H1 (cell line): ENCODE measurements at regions not wholly inside any gene's neighbourhood (a gene's known extent, or its start where the extent isn't known, plus 50 kb on each side); places are given as distances from the start of the nearest gene placed in this dataset.

ENCODE experiments used
- CBX5 ChIP-seq: fragments of 300-800, 300-1000 bp; sonication (generic); IDR thresholded peaks from 2 replicates; pipeline ENCODE4 v1.7.1; 2016; ENCODE audit warnings: antibody characterized with exemption, low read length, low read depth
- CBX8 ChIP-seq: fragments of 300-800, 300-1000 bp; sonication (generic); IDR thresholded peaks from 2 replicates; pipeline ENCODE4 v1.7.1; 2016; ENCODE audit warnings: low read depth, low read length, borderline replicate concordance
- CEBPB ChIP-seq: IDR thresholded peaks from 2 replicates; pipeline ENCODE4 v1.6.1; 2012; ENCODE audit warnings: low read depth, low read length
- CHD1 ChIP-seq: IDR thresholded peaks from 2 replicates; pipeline ENCODE4 v1.6.1; 2012; ENCODE audit warnings: low read depth, low read length, improper control_type of control experiment
- CREB1 ChIP-seq: IDR thresholded peaks from 2 replicates; pipeline ENCODE4 v1.6.1; 2012; ENCODE audit warnings: inconsistent platforms
- EZH2 ChIP-seq: fragments of 200-600 bp; sonication (generic); IDR thresholded peaks from 2 replicates; pipeline ENCODE4 v1.7.1; 2012; ENCODE audit warnings: low read depth, mild to moderate bottlenecking, moderate library complexity, low read length, inconsistent platforms; ENCODE audit not compliant: severe bottlenecking
- HDAC2 ChIP-seq, 2 experiments: fragments of 300-600 bp in 1 of 2; sonication (generic) in 1 of 2; IDR thresholded peaks; 2 replicates each; pipeline ENCODE4 v1.6.1; 2011 to 2012; ENCODE audit warnings: low read depth in 2 of 2, low read length in 2 of 2, mild to moderate bottlenecking in 2 of 2, moderate library complexity in 2 of 2, borderline replicate concordance in 1 of 2, inconsistent platforms in 1 of 2
- POLR2A ChIP-seq, 2 experiments: IDR thresholded peaks; 1 replicate in 1 of 2; 2 replicates in 1 of 2; pipeline ENCODE4 v1.6.1; 2011; ENCODE audit warnings: low read depth in 2 of 2, low read length in 2 of 2, mild to moderate bottlenecking in 2 of 2; ENCODE audit errors: control extremely low read depth in 1 of 2
- SIN3A ChIP-seq, 2 experiments: IDR thresholded peaks in 1 of 2; conservative IDR thresholded peaks in 1 of 2; 2 replicates each; pipeline ENCODE4 v1.6.1; 2011 to 2012; ENCODE audit warnings: low read length in 2 of 2, improper control_type of control experiment in 1 of 2, low read depth in 1 of 2, mild to moderate bottlenecking in 1 of 2
- YY1 ChIP-seq: IDR thresholded peaks from 2 replicates; pipeline ENCODE4 v1.6.1; 2011; ENCODE audit warnings: low read depth, mild to moderate bottlenecking, low read length
- ZNF274 ChIP-seq: IDR thresholded peaks from 2 replicates; pipeline ENCODE4 v1.7.0; 2012; ENCODE audit warnings: low read length, borderline replicate concordance; ENCODE audit errors: extremely low read depth
- TF ChIP-seq, protein P1 (sequence below), 3 experiments: IDR thresholded peaks; 1 replicate in 2 of 3; 2 replicates in 1 of 3; pipeline versions ENCODE4 v1.5.1 to v1.6.1; 2011; ENCODE audit warnings: low read length in 3 of 3, mild to moderate bottlenecking in 3 of 3, inconsistent platforms in 2 of 3, low read depth in 1 of 3, moderate library complexity in 1 of 3; ENCODE audit not compliant: insufficient read depth in 1 of 3; ENCODE audit errors: control extremely low read depth in 1 of 3
- TF ChIP-seq, protein P2 (sequence below): IDR thresholded peaks from 2 replicates; pipeline ENCODE4 v1.6.1; 2011; ENCODE audit warnings: low read depth, mild to moderate bottlenecking, low read length; ENCODE audit not compliant: insufficient read depth
- TF ChIP-seq, protein P3 (sequence below): IDR thresholded peaks from 2 replicates; pipeline ENCODE4 v1.6.1; 2012; ENCODE audit warnings: inconsistent platforms

DNA sequence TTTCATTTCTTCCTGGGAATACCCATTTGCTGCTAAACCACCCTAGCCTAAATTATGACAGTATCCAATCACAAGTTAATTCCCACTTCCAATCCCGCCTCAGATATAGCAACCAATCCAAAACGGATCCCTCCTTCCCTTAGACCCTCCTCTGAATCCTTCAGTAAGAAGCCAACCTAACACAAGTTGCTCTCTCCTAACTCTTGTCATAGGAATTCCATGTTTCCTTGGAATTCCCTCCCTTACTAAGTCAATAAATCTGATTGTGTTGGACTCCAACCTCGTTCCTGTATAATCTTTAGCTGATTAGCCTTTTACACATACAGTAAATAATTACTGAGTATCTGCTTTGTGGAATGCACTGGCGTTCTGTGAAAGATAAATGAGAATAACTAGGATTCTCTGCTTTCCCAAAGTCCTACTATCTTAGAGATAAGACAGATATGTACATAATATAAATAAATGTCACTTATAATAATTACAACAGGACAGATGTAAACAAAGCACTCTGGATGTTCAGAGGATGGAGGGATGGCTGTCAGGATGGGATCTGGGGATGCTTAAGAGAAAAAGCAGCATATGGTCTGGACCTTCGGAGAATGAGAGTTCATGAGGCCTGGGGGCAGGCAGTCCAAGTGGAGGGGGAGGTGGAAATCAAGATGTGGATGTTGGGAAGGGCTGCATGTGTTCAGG is 185.8 kb upstream of the SOX5 start:
- no peak for TF ChIP-seq ZNF274
- TF ChIP-seq, protein P1, sequence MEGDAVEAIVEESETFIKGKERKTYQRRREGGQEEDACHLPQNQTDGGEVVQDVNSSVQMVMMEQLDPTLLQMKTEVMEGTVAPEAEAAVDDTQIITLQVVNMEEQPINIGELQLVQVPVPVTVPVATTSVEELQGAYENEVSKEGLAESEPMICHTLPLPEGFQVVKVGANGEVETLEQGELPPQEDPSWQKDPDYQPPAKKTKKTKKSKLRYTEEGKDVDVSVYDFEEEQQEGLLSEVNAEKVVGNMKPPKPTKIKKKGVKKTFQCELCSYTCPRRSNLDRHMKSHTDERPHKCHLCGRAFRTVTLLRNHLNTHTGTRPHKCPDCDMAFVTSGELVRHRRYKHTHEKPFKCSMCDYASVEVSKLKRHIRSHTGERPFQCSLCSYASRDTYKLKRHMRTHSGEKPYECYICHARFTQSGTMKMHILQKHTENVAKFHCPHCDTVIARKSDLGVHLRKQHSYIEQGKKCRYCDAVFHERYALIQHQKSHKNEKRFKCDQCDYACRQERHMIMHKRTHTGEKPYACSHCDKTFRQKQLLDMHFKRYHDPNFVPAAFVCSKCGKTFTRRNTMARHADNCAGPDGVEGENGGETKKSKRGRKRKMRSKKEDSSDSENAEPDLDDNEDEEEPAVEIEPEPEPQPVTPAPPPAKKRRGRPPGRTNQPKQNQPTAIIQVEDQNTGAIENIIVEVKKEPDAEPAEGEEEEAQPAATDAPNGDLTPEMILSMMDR (IDR thresholded peaks at IDR 0.05; ENCODE audit: control extremely low read depth in 1 of 3, insufficient read depth in 1 of 3, low read depth in 1 of 3, low read length in 3 of 3): no peak
- no peak for TF ChIP-seq CHD1
- TF ChIP-seq CBX8: no peak
- no peak for TF ChIP-seq CBX5
- TF ChIP-seq SIN3A (conservative IDR thresholded peaks at IDR 0.05 in 1 of 2, IDR thresholded peaks at IDR 0.05 in 1 of 2; ENCODE audit: low read depth in 1 of 2, low read length in 2 of 2): no peak
- no peak for TF ChIP-seq EZH2
- TF ChIP-seq, protein P2, sequence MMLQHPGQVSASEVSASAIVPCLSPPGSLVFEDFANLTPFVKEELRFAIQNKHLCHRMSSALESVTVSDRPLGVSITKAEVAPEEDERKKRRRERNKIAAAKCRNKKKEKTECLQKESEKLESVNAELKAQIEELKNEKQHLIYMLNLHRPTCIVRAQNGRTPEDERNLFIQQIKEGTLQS: no peak
- no peak for TF ChIP-seq POLR2A (IDR thresholded peaks at IDR 0.05; ENCODE audit: control extremely low read depth in 1 of 2, low read depth in 2 of 2, low read length in 2 of 2)
- TF ChIP-seq, protein P3, sequence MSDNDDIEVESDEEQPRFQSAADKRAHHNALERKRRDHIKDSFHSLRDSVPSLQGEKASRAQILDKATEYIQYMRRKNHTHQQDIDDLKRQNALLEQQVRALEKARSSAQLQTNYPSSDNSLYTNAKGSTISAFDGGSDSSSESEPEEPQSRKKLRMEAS: no peak
- no peak for TF ChIP-seq CREB1
- TF ChIP-seq HDAC2 (IDR thresholded peaks at IDR 0.05; ENCODE audit: borderline replicate concordance in 1 of 2, low read depth in 2 of 2, low read length in 2 of 2): no peak
- TF ChIP-seq YY1: no peak
- TF ChIP-seq CEBPB: no peak
